CD4-positive, alpha-beta T cell (primary cell): ENCODE measurements at regions not wholly inside any gene's neighbourhood (a gene's known extent, or its start where the extent isn't known, plus 50 kb on each side); places are given as distances from the start of the nearest gene placed in this dataset.

Source experiments
- ATAC-seq: fragments of 200-7000 bp; cut with Tn5 transposase; one replicate; pipeline ENCODE4 v1.10.0; 2022; ENCODE audit warnings: mild to moderate bottlenecking; ENCODE audit not compliant: poor library complexity
- CTCF ChIA-PET: fragments of 350-600 bp; sonication (Branson Sonifier 250); formaldehyde crosslinking; loops from one replicate; lab custom pipeline; 2021; ENCODE audit warnings: antibody characterized with exemption, inconsistent platforms; lab: Charles Lee
- POLR2A ChIA-PET: fragments of 350-600 bp; sonication (Branson Sonifier 250); formaldehyde crosslinking; loops from one replicate; lab custom pipeline; 2021; ENCODE audit warnings: antibody characterized with exemption, inconsistent platforms; lab: Charles Lee
- DNase-seq, 14 experiments: peaks; one replicate each; pipeline ENCODE4 v3.0.0-alpha.2; 2013 to 2020; ENCODE audit warnings: mixed read lengths in 2 of 14
- H3K27ac ChIP-seq, 2 donors: one replicate each; pipeline versions ENCODE4 v1.5.1 to v1.7.0; 2013; ENCODE audit warnings: low read length in 2 of 2, low read depth in 1 of 2, mild to moderate bottlenecking in 1 of 2
- H3K27me3 ChIP-seq, 2 experiments: 1 replicate in 1 of 2; 2 replicates in 1 of 2; pipeline versions ENCODE4 v1.6.1 to v1.7.0; 2013; ENCODE audit warnings: low read length in 2 of 2, control low read depth in 1 of 2, mild to moderate bottlenecking in 1 of 2, moderate library complexity in 1 of 2; ENCODE audit not compliant: insufficient read depth in 2 of 2, control insufficient read depth in 1 of 2
- H3K36me3 ChIP-seq: one replicate; pipeline ENCODE4 v1.6.1; 2013; ENCODE audit warnings: low read length, control low read depth; ENCODE audit not compliant: insufficient read depth
- H3K4me1 ChIP-seq: one replicate; pipeline ENCODE4 v1.6.1; 2013; ENCODE audit warnings: low read length, control low read depth; ENCODE audit not compliant: insufficient read depth
- H3K4me3 ChIP-seq: one replicate; pipeline ENCODE4 v1.5.1; 2013; ENCODE audit warnings: mild to moderate bottlenecking, low read length, moderate library complexity
- H3K9me3 ChIP-seq, 2 experiments: 1 replicate in 1 of 2; 2 replicates in 1 of 2; pipeline versions ENCODE4 v1.6.1 to v1.7.0; 2013; ENCODE audit warnings: low read length in 2 of 2, mild to moderate bottlenecking in 2 of 2, control low read depth in 1 of 2, moderate library complexity in 1 of 2; ENCODE audit not compliant: control insufficient read depth in 1 of 2, insufficient read depth in 1 of 2
- H3K27ac Mint-ChIP-seq: one replicate; pipeline ENCODE4 v1.8.0; 2020; ENCODE audit warnings: mixed read lengths
- H3K27me3 Mint-ChIP-seq: one replicate; pipeline ENCODE4 v1.8.0; 2021; ENCODE audit warnings: mixed read lengths
- H3K36me3 Mint-ChIP-seq: one replicate; pipeline ENCODE4 v1.8.0; 2021; ENCODE audit warnings: low read depth, mixed read lengths
- H3K4me1 Mint-ChIP-seq: one replicate; pipeline ENCODE4 v1.8.0; 2021; ENCODE audit warnings: low read depth, mixed read lengths
- H3K4me3 Mint-ChIP-seq: one replicate; pipeline ENCODE4 v1.8.0; 2020; ENCODE audit warnings: mild to moderate bottlenecking, mixed read lengths
- H3K9me3 Mint-ChIP-seq: one replicate; pipeline ENCODE4 v1.8.0; 2020; ENCODE audit warnings: mixed read lengths
- CTCF ChIP-seq: fragments of 200-600 bp; IDR thresholded peaks from one replicate; pipeline ENCODE4 v1.8.0; 2022; ENCODE audit warnings: antibody characterized with exemption, mild to moderate bottlenecking
- intact Hi-C, 2 experiments: fragments of 100-400 bp; cut with DNase I in 1 of 2; cut with micrococcal nuclease in 1 of 2; formaldehyde crosslinking; loops; one replicate each; pipeline versions ENCODE4 v1.15.1 to v1.9.0; 2023 to 2025; cut with DNase I, micrococcal nuclease

- Histone ChIP-seq H3K27ac (no peak overlapping the region), H3K4me1 (no peaks in the 10 kb centered on the region), H3K27me3 (peaks cover 0 to 5% of the 10 kb centered on the region in 2 experiments), H3K9me3 (peaks cover 0 to 5% of the 10 kb centered on the region in 2 experiments), H3K36me3 (no peaks in the 10 kb centered on the region), H3K4me3 (no peak overlapping the region)
- DNase-seq (peak in 1 of 14 experiments; percentile 3), ATAC-seq (no peak)
- H3K27me3 Mint-ChIP-seq = no peaks in the 10 kb centered on the region
- H3K36me3 Mint-ChIP-seq = no peaks in the 10 kb centered on the region
- CTCF ChIA-PET = no interaction called here
- intact Hi-C loops = loop anchor here in 1 of 2 experiments (10.0 kb wide), 1 partner anchor 187 kb away; no protein-coding TSS in a partner anchor
- TF ChIP-seq CTCF = no peak
- H3K9me3 Mint-ChIP-seq = no peaks in the 10 kb centered on the region
- no peak overlapping the region for H3K27ac Mint-ChIP-seq
- POLR2A ChIA-PET = no interaction called here
- H3K4me1 Mint-ChIP-seq = no peaks in the 10 kb centered on the region
- H3K4me3 Mint-ChIP-seq = no peak overlapping the region
These were observed 121.6 kb upstream of the ANKFN1 start for GRCh38 chr17:56031636-56032035.

GRCh38 chr17:56034197-56034635, 119.1 kb upstream of the ANKFN1 start:
- Histone ChIP-seq H3K9me3 (peaks cover 0 to 5% of the 10 kb centered on the region in 2 experiments), H3K27me3 (peaks cover 0 to 5% of the 10 kb centered on the region in 2 experiments), H3K4me1 (no peaks in the 10 kb centered on the region), H3K27ac (no peak overlapping the region), H3K36me3 (no peaks in the 10 kb centered on the region), H3K4me3 (no peak overlapping the region)
- Mint-ChIP-seq H3K4me1 (no peaks in the 10 kb centered on the region), H3K27ac (no peak overlapping the region), H3K4me3 (no peak overlapping the region), H3K36me3 (no peaks in the 10 kb centered on the region), H3K27me3 (no peaks in the 10 kb centered on the region), H3K9me3 (no peaks in the 10 kb centered on the region)
- DNase-seq = no peak
- intact Hi-C loops = loop anchor here in 1 of 2 experiments (10.0 kb wide), 1 partner anchor 189 kb away; no protein-coding TSS in a partner anchor
- no peak for TF ChIP-seq CTCF
- CTCF ChIA-PET = no interaction called here
- no peak for ATAC-seq
- POLR2A ChIA-PET = no interaction called here

GRCh38 chr17:56038131-56038530, 115.1 kb upstream of the ANKFN1 start:
- no peaks in the 10 kb centered on the region for H3K36me3 ChIP-seq
- H3K36me3 Mint-ChIP-seq = no peaks in the 10 kb centered on the region
- TF ChIP-seq CTCF = no peak
- H3K27ac Mint-ChIP-seq = no peak overlapping the region
- intact Hi-C loops = loop anchor here in 1 of 2 experiments (10.0 kb wide), 1 partner anchor 193 kb away; no protein-coding TSS in a partner anchor
- H3K9me3 Mint-ChIP-seq = no peaks in the 10 kb centered on the region
- H3K4me3 Mint-ChIP-seq = no peak overlapping the region
- peaks cover 0 to 3% of the 10 kb centered on the region in 2 experiments for H3K27me3 ChIP-seq
- no peak overlapping the region for H3K27ac ChIP-seq
- H3K4me3 ChIP-seq = no peak overlapping the region
- ChIA-PET CTCF (no interaction called here), POLR2A (no interaction called here)
- ATAC-seq (no peak), DNase-seq (no peak)
- H3K4me1 Mint-ChIP-seq = no peaks in the 10 kb centered on the region
- H3K9me3 ChIP-seq = peaks cover 0 to 3% of the 10 kb centered on the region in 2 experiments
- no peaks in the 10 kb centered on the region for H3K4me1 ChIP-seq
- H3K27me3 Mint-ChIP-seq = no peaks in the 10 kb centered on the region
